HFF-Myc (cell line): ENCODE measurements at regions not wholly inside any gene's neighbourhood (a gene's known extent, or its start where the extent isn't known, plus 50 kb on each side); places are given as distances from the start of the nearest gene placed in this dataset.

Experiments used
- DNase-seq: peaks from one replicate; pipeline ENCODE4 v3.0.0-alpha.2; 2011; ENCODE audit warnings: low read depth; ENCODE audit errors: extremely low read depth
- H3K4me3 ChIP-seq: replicated peaks from 2 replicates; pipeline ENCODE4 v1.5.1; 2011; ENCODE audit warnings: low read depth, mild to moderate bottlenecking, control low read depth, low read length
- CTCF ChIP-seq: IDR thresholded peaks from 2 replicates; pipeline ENCODE4 v1.5.1; 2012; ENCODE audit warnings: mild to moderate bottlenecking, low read depth, low read length, control low read depth; ENCODE audit errors: missing control alignments

GRCh38 chr18:40371673-40372072 lies 1583.4 kb upstream of the PIK3C3 start:
- H3K4me3 ChIP-seq, result no peak overlapping the region
- peak; percentile 2 for DNase-seq
- TF ChIP-seq CTCF, result no peak

GRCh38 chr18:40367576-40367975 lies 1587.5 kb upstream of the PIK3C3 start:
- TF ChIP-seq CTCF, result no peak
- H3K4me3 ChIP-seq, result no peak overlapping the region
- no peak for DNase-seq

DNA sequence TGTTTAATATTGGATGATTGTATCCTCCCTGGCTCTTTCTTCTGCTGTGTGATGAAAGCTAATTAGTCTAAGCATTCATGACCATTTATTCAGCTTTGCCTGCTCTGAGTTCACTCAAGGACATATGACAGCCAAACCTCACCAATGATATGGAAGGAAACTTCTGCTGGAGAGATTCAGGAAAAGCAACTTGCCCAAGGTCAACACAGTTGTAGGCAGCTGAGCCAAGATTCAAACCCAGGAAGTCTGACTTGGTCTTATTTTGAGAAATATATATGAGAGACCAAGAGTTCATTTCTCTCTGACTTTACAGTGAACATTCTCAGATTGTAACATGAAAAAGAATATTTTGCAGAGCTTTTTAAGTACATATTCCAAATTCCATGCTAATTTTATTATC lies 1588.5 kb upstream of the PIK3C3 start:
- no peak for TF ChIP-seq CTCF
- H3K4me3 ChIP-seq, result no peak overlapping the region
- no peak for DNase-seq

GRCh38 chr18:40365526-40365925 lies 1589.5 kb upstream of the PIK3C3 start:
- no peak for DNase-seq
- H3K4me3 ChIP-seq, result no peak overlapping the region
- TF ChIP-seq CTCF, result no peak

DNA sequence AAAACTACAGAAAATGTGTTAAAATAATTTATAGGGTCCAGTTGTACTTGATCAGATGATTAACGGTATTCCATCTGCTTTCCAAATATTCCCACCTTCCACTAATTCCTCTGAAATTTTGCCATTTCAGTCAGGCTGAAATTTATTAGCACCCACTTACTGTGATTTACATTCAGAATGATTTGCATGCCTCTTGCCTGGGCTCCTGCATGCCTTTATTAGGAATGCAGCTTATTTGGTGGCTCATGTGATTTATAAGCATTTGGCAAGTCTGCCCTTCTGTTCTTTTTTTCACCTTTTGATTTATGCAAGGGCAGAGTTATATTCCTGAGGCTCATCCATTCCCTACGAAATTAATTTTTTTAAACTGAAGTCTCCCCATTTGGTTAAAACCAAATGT lies 1594.5 kb upstream of the PIK3C3 start:
- DNase-seq, result no peak
- TF ChIP-seq CTCF, result no peak
- H3K4me3 ChIP-seq, result no peak overlapping the region

GRCh38 chr18:40357536-40357935 lies 1597.5 kb upstream of the PIK3C3 start:
- no peak for TF ChIP-seq CTCF
- no peak overlapping the region for H3K4me3 ChIP-seq
- DNase-seq, result no peak

- no peak for TF ChIP-seq CTCF
- no peak for DNase-seq
- no peak overlapping the region for H3K4me3 ChIP-seq
Observed at GRCh38 chr18:40356168-40356567, 1598.9 kb upstream of the PIK3C3 start.
